Calu3 (cell line): ENCODE measurements at regions not wholly inside any gene's neighbourhood (a gene's known extent, or its start where the extent isn't known, plus 50 kb on each side); places are given as distances from the start of the nearest gene placed in this dataset.

Experiments used
- BruUV-seq: library from RNA; stranded (reverse); fragments of 400-500 nt; replicated peaks from 2 replicates; lab custom pipeline; 2021; lab: Mats Ljungman, UMichigan
- CTCF ChIA-PET: fragments of 300-600 bp; sonication (Branson Sonifier 250); formaldehyde crosslinking; loops from one replicate; lab custom pipeline; 2022; ENCODE audit warnings: antibody characterized with exemption; lab: Charles Lee
- DNase-seq: peaks from one replicate; pipeline ENCODE4 v3.0.0; 2022
- H3K27ac Mint-ChIP-seq: one replicate; pipeline ENCODE4 v1.8.0; 2022; ENCODE audit warnings: mixed read lengths; ENCODE audit not compliant: unreplicated experiment
- H3K27me3 Mint-ChIP-seq: one replicate; pipeline ENCODE4 v1.8.0; 2022; ENCODE audit warnings: mixed read lengths; ENCODE audit not compliant: unreplicated experiment
- H3K36me3 Mint-ChIP-seq: one replicate; pipeline ENCODE4 v1.8.0; 2022; ENCODE audit warnings: mild to moderate bottlenecking, moderate library complexity, mixed read lengths; ENCODE audit not compliant: insufficient read depth, unreplicated experiment
- H3K4me1 Mint-ChIP-seq: one replicate; pipeline ENCODE4 v1.8.0; 2022; ENCODE audit warnings: mild to moderate bottlenecking, low read depth, mixed read lengths; ENCODE audit not compliant: unreplicated experiment
- H3K4me3 Mint-ChIP-seq: one replicate; pipeline ENCODE4 v1.8.0; 2022; ENCODE audit warnings: mild to moderate bottlenecking, low read depth, moderate library complexity, mixed read lengths; ENCODE audit not compliant: unreplicated experiment
- H3K9me3 Mint-ChIP-seq: one replicate; pipeline ENCODE4 v1.8.0; 2022; ENCODE audit warnings: low read depth, mixed read lengths; ENCODE audit not compliant: unreplicated experiment
- intact Hi-C: fragments of 100-400 bp; cut with micrococcal nuclease; formaldehyde crosslinking; loops from one replicate; pipeline ENCODE4 v1.10.0; 2022; ENCODE audit not compliant: unreplicated experiment
- TF ChIP-seq, protein P1 (sequence below): fragments of 200-600 bp; IDR thresholded peaks from one replicate; pipeline ENCODE4 v1.8.0; 2022; ENCODE audit warnings: antibody characterized with exemption; ENCODE audit not compliant: unreplicated experiment

- no peak overlapping the region for H3K4me3 Mint-ChIP-seq
- TF ChIP-seq, protein P1, sequence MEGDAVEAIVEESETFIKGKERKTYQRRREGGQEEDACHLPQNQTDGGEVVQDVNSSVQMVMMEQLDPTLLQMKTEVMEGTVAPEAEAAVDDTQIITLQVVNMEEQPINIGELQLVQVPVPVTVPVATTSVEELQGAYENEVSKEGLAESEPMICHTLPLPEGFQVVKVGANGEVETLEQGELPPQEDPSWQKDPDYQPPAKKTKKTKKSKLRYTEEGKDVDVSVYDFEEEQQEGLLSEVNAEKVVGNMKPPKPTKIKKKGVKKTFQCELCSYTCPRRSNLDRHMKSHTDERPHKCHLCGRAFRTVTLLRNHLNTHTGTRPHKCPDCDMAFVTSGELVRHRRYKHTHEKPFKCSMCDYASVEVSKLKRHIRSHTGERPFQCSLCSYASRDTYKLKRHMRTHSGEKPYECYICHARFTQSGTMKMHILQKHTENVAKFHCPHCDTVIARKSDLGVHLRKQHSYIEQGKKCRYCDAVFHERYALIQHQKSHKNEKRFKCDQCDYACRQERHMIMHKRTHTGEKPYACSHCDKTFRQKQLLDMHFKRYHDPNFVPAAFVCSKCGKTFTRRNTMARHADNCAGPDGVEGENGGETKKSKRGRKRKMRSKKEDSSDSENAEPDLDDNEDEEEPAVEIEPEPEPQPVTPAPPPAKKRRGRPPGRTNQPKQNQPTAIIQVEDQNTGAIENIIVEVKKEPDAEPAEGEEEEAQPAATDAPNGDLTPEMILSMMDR: no peak
- no peaks in the 10 kb centered on the region for H3K4me1 Mint-ChIP-seq
- H3K27me3 Mint-ChIP-seq: no peaks in the 10 kb centered on the region
- no TSS peak for BruUV-seq
- intact Hi-C loops: no loop called here
- CTCF ChIA-PET: no interaction called here
- H3K9me3 Mint-ChIP-seq: no peaks in the 10 kb centered on the region
- H3K36me3 Mint-ChIP-seq: no peaks in the 10 kb centered on the region
- DNase-seq: no peak
- no peak overlapping the region for H3K27ac Mint-ChIP-seq
Observed at GRCh38 chr21:39011911-39012310, 171.3 kb downstream of the PSMG1 start.

- no peak overlapping the region for H3K27ac Mint-ChIP-seq
Observed at GRCh38 chr21:39010629-39011404, 172.4 kb downstream of the PSMG1 start.

GRCh38 chr21:39009587-39010225 lies 173.5 kb downstream of the PSMG1 start:
- H3K36me3 Mint-ChIP-seq: no peaks in the 10 kb centered on the region
- H3K4me1 Mint-ChIP-seq: no peaks in the 10 kb centered on the region
- no peak overlapping the region for H3K27ac Mint-ChIP-seq
- no peaks in the 10 kb centered on the region for H3K27me3 Mint-ChIP-seq
- H3K4me3 Mint-ChIP-seq: no peak overlapping the region
- CTCF ChIA-PET: interaction anchor here (0.9 kb wide), 1 partner anchor 106 kb away, joined by 4 read pairs; no protein-coding TSS in a partner anchor
- no peaks in the 10 kb centered on the region for H3K9me3 Mint-ChIP-seq
- TF ChIP-seq, protein P1: no peak
- DNase-seq: no peak
- no TSS peak for BruUV-seq
- intact Hi-C loops: no loop called here

More at GRCh38 chr21:39010629-39011404, 172.4 kb downstream of the PSMG1 start:
- DNase-seq: no peak
- intact Hi-C loops: no loop called here
- no peaks in the 10 kb centered on the region for H3K36me3 Mint-ChIP-seq
- TF ChIP-seq, protein P1: no peak
- CTCF ChIA-PET: interaction anchor here (0.9 kb wide), 1 partner anchor 107 kb away, joined by 4 read pairs; no protein-coding TSS in a partner anchor
- H3K9me3 Mint-ChIP-seq: no peaks in the 10 kb centered on the region
- no peaks in the 10 kb centered on the region for H3K4me1 Mint-ChIP-seq
- BruUV-seq: no TSS peak
- H3K4me3 Mint-ChIP-seq: no peak overlapping the region
- H3K27me3 Mint-ChIP-seq: no peaks in the 10 kb centered on the region

DNA sequence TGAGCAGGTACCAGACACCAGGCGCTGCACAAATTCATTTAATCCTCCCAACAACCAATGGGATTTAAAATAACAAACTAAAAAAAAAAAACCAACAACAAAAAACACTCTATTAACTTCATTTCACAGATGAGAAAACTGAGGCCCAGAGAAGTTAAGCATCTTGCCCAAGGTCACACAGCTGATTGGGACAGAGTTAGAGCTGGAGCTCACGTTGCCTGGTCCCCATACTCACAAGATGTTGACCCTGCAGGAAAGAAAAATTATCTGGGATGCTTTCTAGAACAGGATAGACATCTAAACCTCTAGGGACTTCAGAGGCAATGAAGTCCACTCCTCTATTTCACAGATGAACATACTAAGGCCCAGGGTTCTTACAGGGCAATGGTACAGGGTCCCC lies 175.3 kb downstream of the PSMG1 start:
- H3K9me3 Mint-ChIP-seq: no peaks in the 10 kb centered on the region
- BruUV-seq: no TSS peak

More for the DNA sequence above, 175.3 kb downstream of the PSMG1 start:
- DNase-seq: no peak
- TF ChIP-seq, protein P1: no peak
- Mint-ChIP-seq H3K36me3 (no peaks in the 10 kb centered on the region), H3K4me3 (no peak overlapping the region), H3K27ac (no peak overlapping the region), H3K4me1 (no peaks in the 10 kb centered on the region), H3K27me3 (no peaks in the 10 kb centered on the region)
- CTCF ChIA-PET: no interaction called here
- intact Hi-C loops: no loop called here
